Activated T-cell treated with anti-CD3 and anti-CD28 coated beads, Interleukin-2, amount 50 U/mL, for 48 hours (primary cell): ENCODE measurements at regions not wholly inside any gene's neighbourhood (a gene's known extent, or its start where the extent isn't known, plus 50 kb on each side); places are given as distances from the start of the nearest gene placed in this dataset.

Source experiments
- DNase-seq, 2 experiments: peaks; one replicate each; pipeline ENCODE4 v3.0.0-alpha.2; 2020

- DNase-seq = no peak
These were observed 63.5 kb downstream of the DNTTIP2 start for GRCh38 chr1:93815366-93816110.

DNA sequence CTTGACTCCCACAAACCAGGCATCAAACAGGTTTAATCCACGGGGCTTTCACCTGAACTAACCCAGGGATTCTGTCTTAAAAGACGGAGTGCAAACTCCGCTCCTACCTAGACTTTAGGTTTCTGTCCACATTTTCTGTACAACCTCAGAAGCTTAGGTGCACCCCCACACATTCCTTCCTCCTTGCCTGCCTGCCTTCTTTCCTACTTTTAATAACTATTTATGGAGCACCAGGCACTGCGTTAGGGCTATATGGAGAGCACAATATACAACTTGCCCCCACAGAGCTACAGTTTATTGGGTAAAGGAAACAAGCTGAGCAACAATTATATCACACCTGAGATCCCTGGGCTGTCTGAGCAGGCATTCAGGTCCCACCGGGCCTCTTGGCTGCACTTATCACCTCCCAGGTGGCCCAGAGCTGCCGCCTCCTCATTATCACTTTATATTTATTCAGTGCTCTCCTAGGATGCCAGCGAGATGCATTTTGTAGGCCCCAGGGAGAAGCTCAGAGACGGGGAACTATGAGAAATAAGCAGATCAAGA is 64.1 kb downstream of the DNTTIP2 start:
- DNase-seq = no peak

DNA sequence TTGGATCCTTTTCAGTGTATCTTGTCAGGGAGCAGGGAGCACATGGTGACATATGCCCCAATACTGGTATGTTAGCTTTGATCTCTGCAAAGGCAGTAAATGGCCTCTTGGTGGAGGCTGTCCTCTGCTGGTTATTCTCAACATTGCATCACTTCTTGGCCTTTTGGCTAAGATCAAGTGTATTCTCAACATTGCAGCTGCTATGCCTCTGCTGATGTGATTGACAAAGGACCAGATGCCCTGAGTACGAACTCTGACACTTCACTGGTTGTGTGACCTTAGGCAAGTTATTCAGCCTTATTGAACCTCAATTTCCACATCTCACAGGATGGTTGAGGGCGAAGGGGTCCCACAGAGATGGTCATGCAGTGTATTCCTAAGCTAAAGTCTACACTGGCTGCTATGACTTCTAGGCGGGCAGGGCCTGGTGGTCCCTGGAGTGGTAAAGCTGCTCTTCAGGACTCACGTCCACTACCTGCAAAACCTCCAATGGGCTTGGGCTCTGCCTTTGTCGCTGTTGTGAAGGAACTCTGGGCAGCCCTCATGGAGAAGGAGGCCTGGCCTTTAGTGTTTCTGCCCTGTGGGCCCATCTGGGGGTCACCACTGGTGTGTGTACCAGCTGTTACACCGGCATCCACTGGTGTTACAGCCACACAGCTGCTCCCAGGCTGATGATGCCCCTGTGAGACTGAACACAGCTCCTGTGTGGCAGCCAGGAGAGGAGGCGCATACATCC is 64.8 kb downstream of the DNTTIP2 start:
- DNase-seq = peak; percentile 66 to 68

DNA sequence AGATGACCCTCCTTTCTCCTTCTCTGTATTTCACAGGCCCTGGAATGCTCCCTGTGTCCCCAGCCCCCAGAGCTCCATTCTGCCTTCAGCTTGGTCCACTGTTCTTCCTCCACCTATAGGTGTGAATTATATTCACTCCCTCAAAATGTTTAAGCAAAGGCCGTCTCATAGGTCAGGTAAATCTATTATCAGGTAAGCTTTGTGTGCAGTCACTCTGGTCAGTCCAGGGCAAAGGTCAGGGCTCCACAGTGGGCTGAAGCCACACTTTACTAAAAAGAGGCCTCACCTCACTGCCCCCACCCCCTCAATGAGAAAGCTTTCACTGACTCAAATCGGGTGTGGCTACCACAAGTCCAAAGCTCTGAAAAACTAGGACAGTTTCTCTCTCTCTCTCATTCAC is 65.9 kb downstream of the DNTTIP2 start:
- DNase-seq = no peak

- DNase-seq = no peak
These were observed 67.5 kb downstream of the DNTTIP2 start for GRCh38 chr1:93811326-93812065.

- no peak for DNase-seq
These were observed 68.7 kb downstream of the DNTTIP2 start for GRCh38 chr1:93810316-93810715.

GRCh38 chr1:93808871-93809270 is 70.1 kb downstream of the DNTTIP2 start:
- DNase-seq = no peak

DNA sequence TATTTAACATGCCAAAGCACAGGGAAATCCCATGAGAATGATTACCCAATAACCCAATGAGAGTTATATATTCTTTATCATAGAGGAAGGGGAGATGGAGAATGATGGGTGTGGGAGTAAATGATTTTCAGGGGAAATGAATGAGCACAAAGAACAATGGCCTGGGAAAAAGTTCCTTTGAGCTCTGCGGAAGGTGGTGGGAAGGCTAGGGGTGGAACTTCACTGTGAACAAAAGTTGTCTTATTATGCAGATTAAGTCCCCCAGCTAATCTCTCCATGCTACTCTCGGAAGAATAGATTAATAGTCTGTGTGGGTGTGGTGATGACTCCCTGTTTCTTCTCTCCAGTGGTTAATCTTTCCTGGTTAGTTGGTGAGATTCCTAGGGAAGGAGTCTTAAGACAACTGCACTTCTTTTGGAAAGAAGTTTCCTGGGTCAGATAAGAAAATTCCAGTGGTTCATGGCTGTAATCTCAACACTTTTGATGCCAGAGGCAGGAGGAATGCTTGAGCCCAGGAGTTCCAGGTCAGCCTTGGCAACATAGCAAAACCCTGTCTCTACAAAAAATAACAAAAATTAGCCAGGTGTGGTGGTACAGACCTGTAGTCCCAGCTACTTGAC is 71.6 kb downstream of the DNTTIP2 start:
- DNase-seq = no peak

DNA sequence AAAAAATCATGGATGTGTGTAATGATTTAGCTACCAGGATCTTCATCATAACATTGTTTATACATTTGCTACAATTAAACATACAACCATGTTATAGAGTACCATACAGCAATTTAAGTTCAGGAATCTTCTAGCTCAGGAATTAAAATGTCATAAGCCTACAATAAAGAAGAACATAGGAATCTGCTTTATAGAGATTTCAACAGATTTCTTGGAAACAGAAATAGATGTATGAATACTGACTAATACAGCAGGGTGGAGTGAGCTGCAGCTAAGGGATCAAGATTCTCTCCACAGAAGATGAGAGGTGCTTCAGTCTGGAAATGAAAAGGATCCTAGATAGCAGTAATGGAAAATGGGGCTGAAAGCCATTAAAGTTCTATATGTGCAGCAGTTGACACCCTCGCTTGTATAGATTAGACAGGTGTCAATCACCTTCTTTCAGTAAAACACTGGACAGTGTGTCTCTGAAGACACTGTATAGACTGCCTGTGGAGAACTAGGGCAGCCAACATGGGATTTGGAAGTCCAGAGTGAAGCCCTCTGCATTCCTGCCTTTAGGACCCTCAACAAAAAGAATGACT is 73.9 kb downstream of the DNTTIP2 start:
- no peak for DNase-seq

DNA sequence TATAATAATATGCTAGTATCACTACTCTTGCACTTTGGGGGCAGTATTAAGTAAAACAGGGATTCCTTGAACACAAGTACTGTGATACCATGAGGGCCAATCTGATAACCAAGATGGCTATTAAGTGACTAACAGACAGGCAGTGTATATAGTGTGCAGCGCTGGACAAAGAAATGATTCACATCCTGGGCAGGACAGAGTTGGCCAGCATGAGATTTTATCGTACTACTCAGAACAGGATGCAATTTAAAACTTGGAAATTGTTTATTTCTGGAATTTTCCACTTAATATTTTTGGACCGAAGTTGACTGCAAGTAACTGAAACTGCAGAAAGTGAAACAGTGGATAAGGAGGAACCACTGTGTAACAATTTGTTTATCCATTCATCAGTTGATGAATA is 74.6 kb downstream of the DNTTIP2 start:
- no peak for DNase-seq

- no peak for DNase-seq
These were observed 77.5 kb downstream of the DNTTIP2 start for GRCh38 chr1:93801471-93801870.

GRCh38 chr1:93800856-93801255 is 78.2 kb downstream of the DNTTIP2 start:
- DNase-seq = no peak

DNA sequence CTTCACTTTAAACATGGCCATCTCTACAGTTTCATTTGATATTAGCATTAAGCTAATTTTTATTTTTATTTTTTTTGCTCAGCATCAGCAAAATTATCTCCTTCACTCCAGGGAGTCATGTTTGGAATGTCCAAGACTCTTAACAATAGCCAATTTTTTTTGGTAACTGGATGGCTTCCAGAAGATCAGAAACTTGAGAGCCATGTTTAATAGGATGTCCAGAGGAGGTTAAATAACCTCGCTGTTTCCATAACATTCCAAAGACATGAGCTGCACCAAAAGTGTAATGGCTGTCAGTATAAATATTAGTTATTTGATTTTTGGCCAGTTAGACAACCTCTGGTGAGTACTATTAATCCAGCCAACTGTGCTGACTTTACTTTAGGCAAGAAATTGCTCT is 80.7 kb downstream of the DNTTIP2 start:
- DNase-seq = no peak

- no peak for DNase-seq
These were observed 94.5 kb downstream of the DNTTIP2 start for GRCh38 chr1:93784538-93784937.

GRCh38 chr1:93783876-93784275 is 95.1 kb downstream of the DNTTIP2 start:
- no peak for DNase-seq

DNA sequence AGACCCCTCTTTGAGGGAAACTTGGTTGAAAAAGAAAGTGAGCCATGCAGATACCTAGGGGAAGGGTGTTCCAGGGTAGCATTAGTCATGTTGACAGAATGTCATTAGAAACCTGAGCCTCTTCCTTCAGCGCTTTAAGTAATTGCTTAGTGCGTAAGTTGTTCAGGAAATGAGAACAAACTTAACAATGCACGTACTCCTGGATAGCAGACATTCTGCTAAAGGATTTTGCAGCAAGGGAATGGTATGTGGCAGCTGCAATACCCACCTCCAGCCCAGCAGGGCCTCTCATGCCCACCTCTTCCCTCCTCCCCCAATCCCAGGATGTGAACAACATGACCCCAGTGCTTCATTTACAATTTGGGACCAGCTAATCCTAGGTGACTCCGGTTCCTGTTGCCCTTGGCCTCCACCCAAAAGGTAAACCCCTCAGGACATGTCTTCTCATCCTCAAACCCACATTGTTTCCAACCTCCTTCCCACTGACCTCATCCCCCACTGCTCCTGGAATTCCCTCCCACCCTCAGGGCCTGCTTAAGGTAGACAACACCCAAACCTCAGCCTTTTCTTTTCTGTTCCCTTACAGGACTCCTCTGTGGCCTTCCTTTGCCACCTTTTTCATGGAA is 98.0 kb upstream of the BCAR3 start:
- no peak for DNase-seq

DNA sequence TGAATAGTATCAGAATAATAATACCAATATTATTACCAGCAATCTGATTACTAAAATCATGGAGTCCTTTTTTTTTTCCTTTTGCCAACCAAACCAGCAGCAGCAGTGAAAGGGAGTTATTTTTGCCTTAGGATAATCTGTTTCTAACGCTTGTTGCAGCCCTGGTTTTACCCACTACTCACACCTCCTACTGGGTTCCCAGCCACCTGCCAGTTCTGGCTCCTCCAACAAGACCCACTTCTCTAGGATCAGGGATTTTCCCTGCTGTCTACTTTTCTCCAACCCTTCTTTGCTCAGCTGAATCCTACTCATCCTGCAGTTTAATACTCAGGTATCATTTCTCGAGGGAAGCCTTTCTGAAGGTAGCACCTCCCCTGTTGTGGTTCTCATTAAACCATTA is 96.8 kb upstream of the BCAR3 start:
- no peak for DNase-seq

DNA sequence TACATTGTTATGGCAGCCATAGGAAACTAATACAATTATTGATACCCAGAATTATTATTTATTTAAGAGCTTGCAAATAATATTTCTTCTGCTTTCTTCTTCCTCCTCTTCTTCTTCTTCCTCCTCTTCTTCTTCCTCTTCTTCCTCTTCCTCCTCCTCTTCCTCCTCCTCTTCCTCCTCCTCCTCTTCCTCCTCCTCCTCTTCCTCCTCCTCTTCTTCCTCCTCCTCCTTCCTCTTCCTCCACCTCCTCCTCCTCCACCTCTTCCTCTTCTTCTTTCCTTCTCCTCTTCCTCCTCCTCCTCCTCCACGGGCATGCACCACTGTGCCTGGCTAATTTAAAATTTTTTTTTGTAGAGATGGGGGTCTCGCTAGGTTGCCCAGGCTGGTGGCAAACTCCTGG is 95.6 kb upstream of the BCAR3 start:
- DNase-seq = no peak

DNA sequence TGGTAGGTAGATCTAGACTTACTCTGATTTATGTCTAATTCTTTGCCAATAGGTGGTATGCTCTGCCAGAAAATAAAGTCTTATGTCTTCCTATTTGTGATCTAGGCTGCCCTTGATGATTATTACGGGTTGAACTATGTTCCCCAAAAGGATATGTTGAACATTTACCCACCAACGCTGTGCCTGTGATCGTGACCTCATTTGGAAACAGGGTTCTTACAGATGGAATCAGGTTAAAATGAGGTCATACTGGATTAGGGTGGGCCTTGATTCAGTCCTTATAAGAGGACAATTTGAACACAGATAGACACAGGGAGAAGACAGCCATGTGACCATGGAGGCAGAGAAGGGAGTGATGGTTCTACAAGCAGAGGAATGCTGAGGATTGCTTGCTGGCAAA is 95.1 kb upstream of the BCAR3 start:
- DNase-seq = no peak

DNA sequence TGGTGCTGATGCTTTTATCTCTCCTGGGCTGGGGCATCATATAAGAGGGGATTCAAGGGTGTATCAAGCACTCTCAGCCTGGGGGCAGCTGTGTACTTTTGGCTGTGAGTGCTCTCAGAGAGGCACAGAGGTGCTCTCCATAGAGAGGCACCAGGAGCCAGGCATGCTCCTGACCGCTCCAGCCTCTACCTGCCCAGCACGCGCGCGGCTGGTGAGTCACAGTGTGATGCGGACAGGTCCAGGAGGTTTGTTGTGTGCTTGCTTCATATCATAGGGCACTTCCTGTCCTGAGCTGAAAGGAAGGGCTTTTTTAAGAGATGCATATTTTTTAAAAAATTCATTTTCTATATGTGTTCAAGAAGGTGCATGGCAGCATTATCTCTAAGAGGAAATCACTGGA is 93.6 kb upstream of the BCAR3 start:
- no peak for DNase-seq

DNA sequence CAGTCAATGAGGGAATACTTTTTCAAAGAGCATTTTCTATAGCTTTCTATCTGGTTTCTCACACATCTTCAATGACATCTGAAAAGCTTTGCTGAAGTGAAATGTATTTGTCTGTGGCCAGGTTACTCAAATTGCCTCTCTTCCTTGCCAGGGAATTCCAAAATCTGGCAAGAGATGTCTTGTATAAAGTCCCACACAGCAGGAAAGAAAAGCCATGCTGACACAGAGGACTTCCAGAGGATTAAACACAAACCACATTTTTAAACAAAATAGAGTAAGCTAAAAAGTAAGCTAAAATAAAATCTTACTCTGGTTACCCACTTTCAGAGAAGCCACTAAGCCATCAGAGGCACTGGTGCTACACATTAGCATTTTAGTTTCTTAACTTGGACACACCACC is 93.1 kb upstream of the BCAR3 start:
- no peak for DNase-seq
